ENCODE measurements at regions not wholly inside any gene's neighbourhood (a gene's known extent, or its start where the extent isn't known, plus 50 kb on each side); places are given as distances from the start of the nearest gene placed in this dataset.

- no peak for TF ChIP-seq PPARA (CRISPR knock-in tag; IDR thresholded peaks at IDR 0.05; ENCODE audit: borderline replicate concordance)
- no peak for TF ChIP-seq ZFP30 (CRISPR knock-in tag; IDR thresholded peaks at IDR 0.05)
- no peak for TF ChIP-seq GLIS3 (CRISPR knock-in tag; IDR thresholded peaks at IDR 0.05)
- TF ChIP-seq CSRNP3 (CRISPR knock-in tag; IDR thresholded peaks at IDR 0.05) = no peak
- no peak for TF ChIP-seq RARB (CRISPR knock-in tag; IDR thresholded peaks at IDR 0.05)
- no peak for TF ChIP-seq CSDC2 (CRISPR knock-in tag; IDR thresholded peaks at IDR 0.05)
- no peak for TF ChIP-seq ARNTL (CRISPR knock-in tag; IDR thresholded peaks at IDR 0.05; ENCODE audit: borderline replicate concordance, low read depth)
- TF ChIP-seq CREB5 (CRISPR knock-in tag; IDR thresholded peaks at IDR 0.05; ENCODE audit: low read depth) = no peak
- no peak for TF ChIP-seq BACH2 (CRISPR knock-in tag; IDR thresholded peaks at IDR 0.05; ENCODE audit: borderline replicate concordance)
- TF ChIP-seq POU6F1 (CRISPR knock-in tag; IDR thresholded peaks at IDR 0.05; ENCODE audit: borderline replicate concordance, low read depth) = no peak
- no peak for TF ChIP-seq ZC3H10 (CRISPR knock-in tag; IDR thresholded peaks at IDR 0.05)
- TF ChIP-seq ISL1 (CRISPR knock-in tag; IDR thresholded peaks at IDR 0.05) = no peak
These were observed 63.1 kb upstream of the TRHDE start for GRCh38 chr12:72209086-72209485.
